ENCODE measurements at regions not wholly inside any gene's neighbourhood (a gene's known extent, or its start where the extent isn't known, plus 50 kb on each side); places are given as distances from the start of the nearest gene placed in this dataset.

- TF ChIP-seq POLR2AphosphoS5 (IDR thresholded peaks at IDR 0.05; ENCODE audit: low read depth, low read length) = no peak
- no peak for TF ChIP-seq TAF1 (IDR thresholded peaks at IDR 0.05; ENCODE audit: borderline replicate concordance, low read depth, low read length)
- TF ChIP-seq POLR2A (IDR thresholded peaks at IDR 0.05; ENCODE audit: low read depth, low read length) = no peak
Measured at GRCh38 chr5:117302949-117303348, 728.3 kb upstream of the SEMA6A start.

Measured in GM12892 (cell line).